ENCODE measurements at regions not wholly inside any gene's neighbourhood (a gene's known extent, or its start where the extent isn't known, plus 50 kb on each side); places are given as distances from the start of the nearest gene placed in this dataset.
"Not testable (repeated sequence)": the region's sequence is repeated elsewhere in the genome, so short reads cannot be mapped to it uniquely, and the experiment has no call there.

DNA sequence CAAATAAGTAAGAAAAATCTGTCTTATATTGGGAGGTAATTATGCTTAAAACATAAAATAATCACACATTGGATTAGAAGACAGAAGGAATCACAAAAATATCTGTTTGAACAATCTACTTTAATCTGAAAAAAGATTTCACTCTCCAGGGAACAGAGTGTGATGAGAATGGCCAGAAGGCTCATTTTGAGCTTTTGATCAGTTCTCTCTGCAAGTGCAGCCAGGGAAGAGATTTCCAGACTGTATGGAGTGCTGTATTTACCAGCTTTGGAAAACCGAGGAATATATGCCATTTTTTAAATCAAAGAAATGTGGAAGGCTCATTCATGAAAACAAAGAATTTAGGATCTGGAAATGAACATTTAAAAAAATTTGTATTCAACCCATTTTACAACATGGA, 83.0 kb upstream of the WAC start:
- H3K4me3 Mint-ChIP-seq, result no peak overlapping the region
- no peak overlapping the region for H3K27ac Mint-ChIP-seq
- H3K9me3 Mint-ChIP-seq, result no peaks in the 10 kb centered on the region
- H3K36me3 Mint-ChIP-seq, result no peaks in the 10 kb centered on the region
- H3K4me1 Mint-ChIP-seq, result no peaks in the 10 kb centered on the region
- peaks cover 11% of the 10 kb centered on the region for H3K27me3 Mint-ChIP-seq

DNA sequence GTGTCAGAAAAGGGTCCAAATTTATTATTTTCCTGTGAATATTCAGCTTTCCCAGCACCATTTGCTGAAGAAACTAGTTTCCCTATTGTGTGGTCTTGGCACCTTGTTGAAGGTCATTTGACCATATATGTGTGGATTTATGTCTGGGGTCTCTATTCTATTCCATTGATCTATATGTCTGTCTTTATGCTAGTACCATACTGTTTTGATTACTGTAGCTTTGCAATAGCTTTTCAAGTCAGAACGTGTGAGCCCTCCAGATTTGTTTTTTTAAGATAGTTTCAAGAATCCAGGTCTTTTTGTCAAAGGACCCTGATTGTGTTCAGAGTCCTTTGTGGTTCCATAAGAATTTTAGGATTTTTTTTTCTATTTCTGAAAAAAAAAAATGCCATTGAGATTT, 79.0 kb upstream of the WAC start:
- Mint-ChIP-seq H3K4me1 (no peaks in the 10 kb centered on the region), H3K27me3 (peaks cover 17% of the 10 kb centered on the region), H3K36me3 (no peaks in the 10 kb centered on the region), H3K27ac (no peak overlapping the region), H3K9me3 (no peaks in the 10 kb centered on the region), H3K4me3 (no peak overlapping the region)

DNA sequence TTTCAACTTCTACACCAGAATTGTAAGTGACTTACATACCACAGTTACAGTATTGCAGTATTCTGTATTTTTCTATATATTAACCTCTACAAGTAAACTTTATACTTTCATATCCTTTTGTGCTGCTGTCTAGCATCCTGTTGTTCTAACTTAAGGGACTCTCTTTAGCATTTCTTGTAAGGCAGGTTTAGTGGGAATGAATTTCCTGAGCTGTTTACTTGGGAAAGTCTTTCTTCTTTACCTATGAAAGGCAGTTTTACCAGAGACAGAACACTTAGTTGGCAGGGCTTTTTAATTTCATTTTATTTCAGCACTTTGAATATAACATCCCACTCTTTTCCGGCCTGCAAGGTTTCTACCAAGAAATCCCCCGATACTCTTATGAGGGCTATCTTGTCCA, 75.8 kb upstream of the WAC start:
- H3K4me3 Mint-ChIP-seq, result no peak overlapping the region
- H3K4me1 Mint-ChIP-seq, result no peaks in the 10 kb centered on the region
- no peaks in the 10 kb centered on the region for H3K9me3 Mint-ChIP-seq
- H3K27me3 Mint-ChIP-seq, result peaks cover 13% of the 10 kb centered on the region
- no peak overlapping the region for H3K27ac Mint-ChIP-seq
- H3K36me3 Mint-ChIP-seq, result no peaks in the 10 kb centered on the region

DNA sequence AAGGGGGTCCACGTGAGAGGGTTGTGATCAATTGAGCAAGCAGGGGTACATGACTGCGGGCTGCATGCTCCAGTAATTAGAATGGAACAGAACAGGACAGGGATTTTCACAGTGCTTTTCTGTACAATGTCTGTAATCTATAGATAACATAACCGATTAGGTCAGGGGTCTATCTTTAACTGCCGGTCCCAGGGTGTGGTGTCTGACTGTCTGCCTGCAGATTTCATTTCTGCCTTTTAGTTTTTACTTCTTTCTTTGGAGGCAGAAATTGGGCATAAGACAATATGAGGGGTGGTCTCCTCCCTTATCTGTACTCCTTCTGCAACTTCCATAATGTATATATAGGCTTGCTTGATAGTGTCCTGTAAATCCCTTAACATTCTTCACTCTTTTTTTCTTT, 75.0 kb upstream of the WAC start:
- not testable (repeated sequence) for H3K4me1 Mint-ChIP-seq, H3K27ac Mint-ChIP-seq
- peaks cover 12% of the 10 kb centered on the region for H3K27me3 Mint-ChIP-seq

DNA sequence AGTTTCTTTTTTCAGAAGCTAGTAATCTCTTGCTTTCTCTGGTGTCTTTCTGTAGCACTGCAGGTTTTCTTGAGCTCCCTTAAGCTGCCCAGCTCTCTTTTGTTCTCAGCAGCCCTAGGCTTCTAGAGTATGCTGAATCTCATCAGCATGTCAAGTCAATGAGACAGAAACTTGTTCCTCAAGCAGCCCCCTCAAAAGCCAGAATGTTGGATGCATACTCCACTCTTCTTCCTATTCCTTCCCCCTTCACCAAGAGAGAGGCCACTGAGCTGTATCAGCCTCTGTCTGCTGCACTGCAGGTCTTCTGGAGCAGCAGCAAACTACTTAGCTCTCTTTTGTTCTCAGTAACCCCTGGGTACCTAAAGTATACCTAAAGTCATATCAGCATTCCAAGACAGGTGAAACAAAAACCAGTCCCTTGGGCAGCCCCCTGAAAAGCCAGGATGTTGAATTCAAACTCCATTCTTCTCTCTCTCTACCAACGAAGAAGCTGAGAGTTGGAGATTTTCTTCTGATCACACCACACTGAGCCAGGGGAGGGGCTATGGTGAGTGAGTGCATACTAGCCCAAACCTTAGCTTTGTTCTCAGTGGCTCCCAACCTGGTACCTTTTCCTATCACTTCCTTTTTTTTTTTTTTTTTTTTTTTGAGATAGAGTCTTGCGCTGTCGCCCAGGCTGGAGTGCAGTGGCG, 73.3 kb upstream of the WAC start:
- H3K27ac Mint-ChIP-seq, result no peak overlapping the region
- no peak overlapping the region for H3K4me3 Mint-ChIP-seq
- H3K9me3 Mint-ChIP-seq, result no peaks in the 10 kb centered on the region
- H3K27me3 Mint-ChIP-seq, result peaks cover 9% of the 10 kb centered on the region
- no peaks in the 10 kb centered on the region for H3K4me1 Mint-ChIP-seq
- no peaks in the 10 kb centered on the region for H3K36me3 Mint-ChIP-seq

More for the DNA sequence above, 75.0 kb upstream of the WAC start:
- not testable (repeated sequence) for H3K4me3 Mint-ChIP-seq, H3K9me3 Mint-ChIP-seq, H3K36me3 Mint-ChIP-seq

DNA sequence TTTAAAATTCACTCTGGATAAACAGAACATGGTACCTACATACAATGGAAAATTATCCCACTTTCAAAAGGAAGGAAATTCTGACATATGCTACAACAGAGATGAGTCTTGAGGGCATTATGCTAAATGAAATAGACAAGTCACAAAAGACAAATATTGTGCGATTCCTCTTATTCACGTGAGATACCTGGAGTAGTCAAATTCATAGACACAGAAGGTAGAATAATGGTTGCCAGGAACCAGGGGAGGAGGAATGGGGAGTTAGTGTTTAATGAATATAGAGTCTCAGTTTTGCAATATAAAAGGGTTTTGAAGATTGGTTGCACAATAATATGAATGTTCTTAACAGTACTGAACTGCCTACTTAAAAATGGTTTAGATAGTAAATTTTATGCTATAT, 69.8 kb upstream of the WAC start:
- H3K4me1 Mint-ChIP-seq, result no peaks in the 10 kb centered on the region
- no peaks in the 10 kb centered on the region for H3K9me3 Mint-ChIP-seq
- H3K27me3 Mint-ChIP-seq, result peaks cover 3% of the 10 kb centered on the region
- no peak overlapping the region for H3K27ac Mint-ChIP-seq
- H3K4me3 Mint-ChIP-seq, result no peak overlapping the region
- no peaks in the 10 kb centered on the region for H3K36me3 Mint-ChIP-seq

DNA sequence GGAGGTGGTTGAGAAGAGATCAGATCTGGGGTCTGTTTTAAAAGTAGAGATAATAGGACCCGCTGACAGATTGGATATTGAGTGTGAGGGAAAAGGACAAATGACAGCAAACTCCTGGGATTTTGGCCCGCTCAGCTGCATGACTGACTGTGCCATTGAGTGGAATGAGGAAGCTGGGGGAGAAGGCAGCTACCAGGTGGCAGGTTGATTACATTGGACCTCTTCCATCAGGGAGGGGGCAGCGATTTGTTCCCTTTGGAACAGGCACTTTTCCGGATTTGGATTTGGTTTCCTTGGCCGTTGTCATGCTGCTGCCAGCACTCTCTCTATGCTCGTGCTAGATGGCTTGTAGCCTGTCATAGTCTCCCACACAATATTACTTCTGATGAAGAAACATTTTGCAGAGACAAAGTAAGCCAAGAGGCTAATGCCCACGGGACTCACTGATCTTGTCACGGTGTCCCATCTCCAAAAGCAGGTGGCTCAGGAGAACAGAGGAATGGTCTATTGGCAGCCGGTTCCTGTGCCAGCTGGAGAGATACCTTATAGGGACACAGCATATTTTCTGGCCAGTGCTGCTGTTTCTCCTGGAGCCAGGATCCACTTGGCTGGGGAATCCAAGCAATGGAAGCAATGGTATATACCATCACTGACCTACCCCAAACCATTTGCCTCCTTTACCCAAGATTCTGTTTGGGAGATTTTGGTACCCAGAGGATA, 69.1 kb upstream of the WAC start:
- no peak overlapping the region for H3K27ac Mint-ChIP-seq
- H3K27me3 Mint-ChIP-seq, result peaks cover 3% of the 10 kb centered on the region
- no peaks in the 10 kb centered on the region for H3K36me3 Mint-ChIP-seq
- no peaks in the 10 kb centered on the region for H3K9me3 Mint-ChIP-seq
- no peak overlapping the region for H3K4me3 Mint-ChIP-seq
- no peaks in the 10 kb centered on the region for H3K4me1 Mint-ChIP-seq

DNA sequence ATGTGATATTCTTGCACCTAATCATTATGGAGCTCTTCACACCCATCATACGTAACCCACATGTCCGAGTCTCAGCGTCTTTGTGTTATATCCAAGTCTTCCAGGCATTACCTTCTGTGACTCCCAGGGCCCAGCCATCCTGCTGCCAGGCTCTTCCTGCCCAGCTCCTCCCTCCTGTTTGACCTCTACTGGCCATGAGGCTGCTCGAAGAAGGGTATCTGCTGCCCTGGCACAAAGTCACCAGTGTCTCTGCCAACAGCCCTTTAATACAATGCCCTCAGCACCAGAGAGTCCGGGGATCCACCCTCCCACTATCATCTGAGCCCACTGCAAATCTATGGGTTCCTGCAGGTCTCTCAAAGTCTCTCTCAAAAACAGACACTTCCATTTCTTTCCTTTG, 65.3 kb upstream of the WAC start:
- H3K36me3 Mint-ChIP-seq, result no peaks in the 10 kb centered on the region
- H3K27ac Mint-ChIP-seq, result no peak overlapping the region
- H3K4me1 Mint-ChIP-seq, result no peaks in the 10 kb centered on the region
- H3K4me3 Mint-ChIP-seq, result no peak overlapping the region
- peaks cover 3% of the 10 kb centered on the region for H3K27me3 Mint-ChIP-seq
- no peaks in the 10 kb centered on the region for H3K9me3 Mint-ChIP-seq

DNA sequence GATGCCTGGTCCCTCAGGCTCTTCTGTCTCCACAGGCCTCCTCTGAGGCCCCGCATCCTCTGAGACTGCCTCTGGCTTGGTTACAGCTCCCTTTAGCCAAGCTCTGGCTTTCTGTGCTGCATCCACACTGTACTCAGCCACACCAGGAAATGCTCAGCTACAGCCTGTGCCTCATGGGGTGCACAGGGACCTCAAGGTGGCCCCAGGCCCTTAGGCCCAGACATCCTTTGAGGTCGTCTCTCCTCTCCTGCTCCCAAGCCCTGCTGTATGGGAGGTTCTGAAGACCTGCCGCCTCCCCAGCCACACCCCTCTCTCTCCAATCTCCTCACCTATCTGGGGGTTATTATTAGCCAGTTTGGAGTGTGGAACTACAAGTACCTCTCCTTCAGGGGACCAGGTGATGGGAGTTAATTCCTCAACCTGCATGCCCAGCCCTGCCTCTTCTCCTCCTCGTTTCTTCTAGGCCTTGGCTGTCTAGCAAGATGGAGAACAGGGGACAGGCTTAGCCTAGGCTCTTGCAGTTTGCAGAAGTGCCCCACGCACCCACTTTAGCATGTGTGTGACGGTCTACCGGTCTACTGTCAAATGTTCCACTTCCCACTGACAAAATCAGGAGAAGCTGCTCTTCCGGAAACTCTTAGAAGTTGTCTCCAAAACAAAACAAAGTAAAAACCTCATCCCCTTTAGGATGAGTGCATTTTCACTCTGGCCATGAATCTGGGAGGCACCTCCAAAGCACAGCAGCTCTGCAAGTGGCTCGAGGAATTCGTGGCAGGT, 64.0 kb upstream of the WAC start:
- H3K27ac Mint-ChIP-seq, result no peak overlapping the region
- H3K4me3 Mint-ChIP-seq, result no peak overlapping the region
- no peaks in the 10 kb centered on the region for H3K4me1 Mint-ChIP-seq
- no peaks in the 10 kb centered on the region for H3K9me3 Mint-ChIP-seq
- no peaks in the 10 kb centered on the region for H3K36me3 Mint-ChIP-seq
- peaks cover 3% of the 10 kb centered on the region for H3K27me3 Mint-ChIP-seq

DNA sequence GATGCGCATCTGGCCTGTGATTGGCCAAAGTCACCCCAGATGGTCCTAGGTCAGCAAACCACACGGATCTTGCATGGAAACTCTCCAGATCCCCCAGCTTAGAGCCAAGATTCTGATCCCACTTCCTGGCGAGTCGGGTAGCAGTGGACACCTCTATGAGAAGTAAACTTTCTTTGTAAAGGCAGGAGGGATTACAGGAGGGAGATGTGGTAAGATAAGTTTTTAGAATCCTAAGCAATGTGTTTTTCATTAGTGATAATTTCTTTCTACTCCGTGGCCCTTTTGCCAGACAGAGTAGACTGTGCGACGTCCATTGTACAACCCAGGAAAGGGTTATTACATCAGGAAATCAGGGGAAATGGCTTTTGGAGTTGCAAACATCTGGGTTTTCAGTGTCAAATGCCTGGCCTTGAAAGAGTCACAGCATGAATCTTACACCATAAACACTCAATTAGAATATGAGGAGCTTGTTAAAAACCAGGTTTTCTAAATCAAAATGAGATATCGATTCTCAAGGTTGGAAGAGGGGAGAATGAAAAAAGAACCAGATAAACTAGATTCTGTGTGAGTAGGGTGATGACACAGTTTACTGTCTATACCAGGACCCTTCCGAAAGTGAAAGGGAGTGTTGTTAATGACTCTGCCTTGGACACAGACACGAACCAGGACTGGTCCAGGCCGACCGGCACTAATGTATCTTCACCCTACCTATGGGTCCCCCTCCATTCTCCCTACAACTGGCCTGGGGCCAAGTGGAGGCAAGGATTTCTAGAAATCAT, 61.9 kb upstream of the WAC start:
- Mint-ChIP-seq H3K9me3 (no peaks in the 10 kb centered on the region), H3K27ac (no peak overlapping the region), H3K4me1 (no peaks in the 10 kb centered on the region), H3K36me3 (no peaks in the 10 kb centered on the region), H3K27me3 (peaks cover 3% of the 10 kb centered on the region), H3K4me3 (no peak overlapping the region)

DNA sequence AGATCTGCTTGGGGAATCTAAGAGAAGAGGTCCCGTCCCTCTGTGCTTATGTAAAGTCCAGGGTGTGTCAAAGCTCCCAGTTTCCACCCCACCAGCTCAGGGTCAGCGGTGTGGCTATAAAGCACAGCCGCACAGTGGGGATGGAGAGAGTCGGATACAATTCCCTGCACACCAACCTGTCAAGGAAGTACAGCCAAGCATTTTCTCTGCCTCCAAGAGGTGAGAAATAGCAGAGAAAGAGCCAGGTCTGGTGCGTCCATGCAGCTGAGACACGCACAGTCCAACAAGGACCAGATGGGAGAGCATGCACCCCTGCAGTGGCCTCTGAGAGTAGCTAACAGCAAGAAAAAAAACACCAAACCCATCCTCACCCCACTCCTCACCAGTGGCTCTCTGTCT, 61.3 kb upstream of the WAC start:
- no peaks in the 10 kb centered on the region for H3K36me3 Mint-ChIP-seq
- no peaks in the 10 kb centered on the region for H3K9me3 Mint-ChIP-seq
- peaks cover 3% of the 10 kb centered on the region for H3K27me3 Mint-ChIP-seq
- no peaks in the 10 kb centered on the region for H3K4me1 Mint-ChIP-seq
- no peak overlapping the region for H3K27ac Mint-ChIP-seq
- H3K4me3 Mint-ChIP-seq, result no peak overlapping the region

DNA sequence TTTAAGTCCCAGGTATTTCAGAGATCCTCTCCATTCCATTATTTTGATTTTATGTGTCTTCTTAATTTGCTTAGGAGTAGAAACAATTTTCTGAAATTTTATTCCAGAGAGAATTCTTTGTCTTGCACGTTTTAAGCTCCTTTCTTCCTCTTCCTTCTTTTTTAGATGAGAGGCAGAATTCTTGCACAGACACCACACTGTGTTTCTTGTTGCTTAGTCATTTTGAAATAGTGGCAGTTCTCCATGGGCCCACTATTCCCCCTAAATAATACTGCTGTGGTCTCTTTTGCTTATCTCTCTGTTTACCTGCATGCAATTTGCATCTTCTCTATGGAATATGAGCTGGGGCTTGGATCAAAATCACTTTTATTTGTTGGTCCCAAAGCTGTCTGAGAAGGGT, 54.3 kb upstream of the WAC start:
- Mint-ChIP-seq H3K9me3 (no peaks in the 10 kb centered on the region), H3K27me3 (peaks cover 4% of the 10 kb centered on the region), H3K36me3 (no peaks in the 10 kb centered on the region), H3K4me1 (no peaks in the 10 kb centered on the region), H3K27ac (no peak overlapping the region), H3K4me3 (no peak overlapping the region)

DNA sequence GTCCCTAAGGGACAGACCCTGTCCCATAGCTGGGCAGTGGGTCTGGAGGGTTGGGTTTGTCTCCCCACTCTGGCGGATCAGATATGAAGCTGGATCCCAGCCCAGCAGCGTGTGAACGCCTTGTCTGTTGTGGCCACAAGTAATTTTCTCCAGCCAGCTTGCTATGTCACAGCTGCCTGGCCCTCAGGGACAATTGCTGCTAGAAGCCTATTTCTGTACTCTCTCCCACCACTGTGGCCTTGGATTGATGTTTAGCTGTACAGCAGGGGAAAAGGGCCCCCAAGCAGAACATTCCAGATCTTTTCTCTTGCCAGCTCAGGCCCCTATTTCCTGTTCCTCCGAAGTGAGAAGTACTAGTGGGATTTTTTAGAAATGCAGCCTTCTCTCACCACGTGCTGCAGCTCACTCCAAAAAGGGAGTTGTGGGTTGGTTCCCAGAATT, 53.5 kb upstream of the WAC start:
- no peaks in the 10 kb centered on the region for H3K4me1 Mint-ChIP-seq
- H3K4me3 Mint-ChIP-seq, result no peak overlapping the region
- no peaks in the 10 kb centered on the region for H3K9me3 Mint-ChIP-seq
- no peak overlapping the region for H3K27ac Mint-ChIP-seq
- peaks cover 4% of the 10 kb centered on the region for H3K27me3 Mint-ChIP-seq
- no peaks in the 10 kb centered on the region for H3K36me3 Mint-ChIP-seq

DNA sequence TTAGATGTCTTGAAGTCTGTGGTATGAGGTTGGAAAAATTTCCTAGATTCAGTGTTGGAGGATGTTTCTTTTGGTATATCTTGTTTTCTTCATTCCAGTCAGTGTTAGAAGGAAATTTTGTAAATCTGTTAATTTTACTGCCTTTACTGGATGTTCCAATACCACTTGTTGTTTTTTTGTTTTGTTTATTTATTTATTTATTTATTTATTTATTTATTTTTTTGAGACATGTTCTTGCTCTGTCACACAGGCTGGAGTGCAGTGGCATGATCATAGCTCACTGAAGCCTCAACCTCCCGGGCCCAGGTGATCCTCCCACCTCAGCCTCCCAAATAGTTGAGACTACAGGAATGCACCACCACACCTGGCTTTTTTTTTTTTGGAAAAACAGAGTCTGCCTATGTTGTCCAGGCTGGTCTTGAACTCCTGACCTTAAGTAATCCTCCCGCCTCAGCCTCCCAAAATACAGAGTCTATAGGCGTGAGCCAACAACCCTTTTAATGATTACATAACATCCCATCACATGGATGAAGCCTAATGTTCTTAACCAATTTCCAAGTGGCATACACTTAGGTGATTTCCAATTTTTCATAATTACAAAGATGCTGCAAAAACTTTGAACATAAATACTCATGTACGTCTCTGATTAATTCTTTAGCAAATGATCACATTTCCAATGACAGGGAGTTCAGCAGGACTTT, 52.8 kb upstream of the WAC start:
- Mint-ChIP-seq H3K27me3 (peaks cover 4% of the 10 kb centered on the region), H3K4me3 (no peak overlapping the region), H3K36me3 (no peaks in the 10 kb centered on the region), H3K9me3 (no peaks in the 10 kb centered on the region), H3K27ac (no peak overlapping the region), H3K4me1 (no peaks in the 10 kb centered on the region)

DNA sequence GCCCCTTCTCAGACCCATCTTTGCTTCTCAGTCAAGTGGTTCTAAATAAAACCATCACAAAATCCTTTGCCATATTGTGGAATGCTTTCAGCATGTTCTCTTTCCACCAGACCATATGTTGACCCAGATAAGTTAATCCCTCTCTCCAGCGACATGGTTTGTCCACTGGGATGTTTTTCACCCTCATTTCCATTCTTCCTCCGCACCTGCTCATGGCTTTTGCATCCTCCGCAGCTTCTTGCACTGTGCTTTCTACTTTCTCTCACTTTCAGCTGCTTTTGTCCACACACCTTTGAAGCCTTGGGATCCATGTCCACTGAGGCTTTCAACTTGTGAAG, 52.3 kb upstream of the WAC start:
- Mint-ChIP-seq H3K27me3 (peaks cover 4% of the 10 kb centered on the region), H3K27ac (no peak overlapping the region), H3K9me3 (no peaks in the 10 kb centered on the region), H3K36me3 (no peaks in the 10 kb centered on the region), H3K4me3 (no peak overlapping the region), H3K4me1 (no peaks in the 10 kb centered on the region)
